DOHH2 (cell line): ENCODE measurements at regions not wholly inside any gene's neighbourhood (a gene's known extent, or its start where the extent isn't known, plus 50 kb on each side); places are given as distances from the start of the nearest gene placed in this dataset.

Experiments used
- H3F3A ChIP-seq: fragments of 200-600 bp; sonication (generic), shearing (Covaris generic); 2 replicates; pipeline ENCODE4 v1.6.0; 2016; ENCODE audit warnings: antibody characterized with exemption, mild to moderate bottlenecking; ENCODE audit not compliant: control insufficient read depth, insufficient read depth
- H3K27ac ChIP-seq: fragments of 200-600 bp; sonication (generic); 2 replicates; pipeline ENCODE4 v1.5.1; 2014; ENCODE audit warnings: low read depth, mild to moderate bottlenecking, low read length, moderate library complexity
- H3K27me3 ChIP-seq: fragments of 200-600 bp; sonication (generic); 2 replicates; pipeline ENCODE4 v1.6.1; 2014; ENCODE audit warnings: mild to moderate bottlenecking, low read length, mixed read lengths; ENCODE audit not compliant: control insufficient read depth
- H3K36me3 ChIP-seq: fragments of 200-600 bp; sonication (generic); 2 replicates; pipeline ENCODE4 v1.6.1; 2014; ENCODE audit warnings: mild to moderate bottlenecking, low read length, moderate library complexity, mixed read lengths; ENCODE audit not compliant: control insufficient read depth
- H3K4me1 ChIP-seq: fragments of 200-600 bp; sonication (generic); 2 replicates; pipeline ENCODE4 v1.6.1; 2014; ENCODE audit warnings: mild to moderate bottlenecking, low read length, mixed read lengths; ENCODE audit not compliant: control insufficient read depth
- H3K4me2 ChIP-seq: fragments of 200-600 bp; sonication (generic); 2 replicates; pipeline ENCODE4 v1.6.0; 2014; ENCODE audit warnings: mild to moderate bottlenecking, low read length, moderate library complexity
- H3K4me3 ChIP-seq: fragments of 200-600 bp; sonication (generic); 2 replicates; pipeline ENCODE4 v1.5.1; 2014; ENCODE audit warnings: mild to moderate bottlenecking, low read length, mixed read lengths
- H3K79me2 ChIP-seq: fragments of 200-600 bp; sonication (generic); 2 replicates; pipeline ENCODE4 v1.6.1; 2014; ENCODE audit warnings: mild to moderate bottlenecking, low read length, mixed read lengths; ENCODE audit not compliant: control insufficient read depth
- H3K9me2 ChIP-seq: fragments of 200-600 bp; sonication (generic); replicated peaks from 2 replicates; pipeline ENCODE4 v1.6.1; 2014; ENCODE audit warnings: mild to moderate bottlenecking, low read length, mixed read lengths; ENCODE audit not compliant: control insufficient read depth
- H3K9me3 ChIP-seq: fragments of 200-600 bp; sonication (generic); 2 replicates; pipeline ENCODE4 v1.6.1; 2014; ENCODE audit warnings: antibody characterized with exemption, low read length, mixed read lengths; ENCODE audit not compliant: control insufficient read depth, insufficient read depth
- H4K20me1 ChIP-seq: fragments of 200-600 bp; sonication (generic); 2 replicates; pipeline ENCODE4 v1.6.0; 2014; ENCODE audit warnings: low read depth, mild to moderate bottlenecking, antibody characterized with exemption, low read length, moderate library complexity; ENCODE audit not compliant: control insufficient read depth, insufficient read depth
- CTCF ChIP-seq: fragments of 200-600 bp; sonication (generic); IDR thresholded peaks from one replicate; pipeline ENCODE4 v1.5.1; 2014; ENCODE audit warnings: antibody characterized with exemption, mild to moderate bottlenecking, low read depth, low read length; ENCODE audit not compliant: poor library complexity, severe bottlenecking
- EZH2phosphoT487 ChIP-seq: fragments of 200-600 bp; sonication (generic); IDR thresholded peaks from 2 replicates; pipeline ENCODE4 v1.6.1; 2017; ENCODE audit warnings: borderline replicate concordance, mild to moderate bottlenecking, antibody characterized with exemption, low read length, moderate library complexity, mixed read lengths

- no peak for TF ChIP-seq EZH2phosphoT487
- no peak for TF ChIP-seq CTCF
- H3K9me2 ChIP-seq: no peaks in the 10 kb centered on the region
- H4K20me1 ChIP-seq: no peaks in the 10 kb centered on the region
- H3K79me2 ChIP-seq: no peaks in the 10 kb centered on the region
- no peaks in the 10 kb centered on the region for H3K4me1 ChIP-seq
- H3K9me3 ChIP-seq: no peaks in the 10 kb centered on the region; the same call in 1 of the 2 replicates
- no peak overlapping the region for H3K27ac ChIP-seq
- no peaks in the 10 kb centered on the region for H3F3A ChIP-seq
- no peaks in the 10 kb centered on the region for H3K36me3 ChIP-seq
- H3K4me3 ChIP-seq: no peak overlapping the region
- H3K4me2 ChIP-seq: no peak overlapping the region
- H3K27me3 ChIP-seq: no peaks in the 10 kb centered on the region
Measured at GRCh38 chrX:13149702-13150350, 105.4 kb upstream of the FAM9C start.

- Histone ChIP-seq H3K27me3 (no peaks in the 10 kb centered on the region), H3F3A (no peaks in the 10 kb centered on the region)
Measured at GRCh38 chrX:13147733-13148132, 103.3 kb upstream of the FAM9C start.

GRCh38 chrX:13147147-13147546 is 102.7 kb upstream of the FAM9C start:
- no peaks in the 10 kb centered on the region for H3K4me1 ChIP-seq
- H3K79me2 ChIP-seq: no peaks in the 10 kb centered on the region
- H3K4me3 ChIP-seq: no peak overlapping the region
- H3K36me3 ChIP-seq: no peaks in the 10 kb centered on the region
- no peak for TF ChIP-seq EZH2phosphoT487
- TF ChIP-seq CTCF: no peak
- no peaks in the 10 kb centered on the region for H4K20me1 ChIP-seq
- no peaks in the 10 kb centered on the region for H3K27me3 ChIP-seq
- no peak overlapping the region for H3K27ac ChIP-seq
- no peak overlapping the region for H3K4me2 ChIP-seq
- H3K9me3 ChIP-seq: no peaks in the 10 kb centered on the region
- H3K9me2 ChIP-seq: no peaks in the 10 kb centered on the region
- H3F3A ChIP-seq: no peaks in the 10 kb centered on the region

More at GRCh38 chrX:13147733-13148132, 103.3 kb upstream of the FAM9C start:
- H3K4me3 ChIP-seq: no peak overlapping the region
- no peak overlapping the region for H3K27ac ChIP-seq
- no peaks in the 10 kb centered on the region for H4K20me1 ChIP-seq
- TF ChIP-seq CTCF (no peak), EZH2phosphoT487 (no peak)
- no peaks in the 10 kb centered on the region for H3K9me2 ChIP-seq
- no peaks in the 10 kb centered on the region for H3K4me1 ChIP-seq
- H3K36me3 ChIP-seq: no peaks in the 10 kb centered on the region
- no peak overlapping the region for H3K4me2 ChIP-seq
- no peaks in the 10 kb centered on the region for H3K79me2 ChIP-seq
- H3K9me3 ChIP-seq: no peaks in the 10 kb centered on the region
